ENCODE measurements at regions not wholly inside any gene's neighbourhood (a gene's known extent, or its start where the extent isn't known, plus 50 kb on each side); places are given as distances from the start of the nearest gene placed in this dataset.
"Not testable (repeated sequence)": the region's sequence is repeated elsewhere in the genome, so short reads cannot be mapped to it uniquely, and the experiment has no call there.

- no peaks in the 10 kb centered on the region for H3K9me3 Mint-ChIP-seq (ENCODE audit: unreplicated experiment)
- DNase-seq (ENCODE audit: extremely low spot score, unreplicated experiment): no peak
- H3K4me1 Mint-ChIP-seq (ENCODE audit: unreplicated experiment): no peaks in the 10 kb centered on the region
- no peak for TF ChIP-seq CTCF (IDR thresholded peaks at IDR 0.05)
- H3K27me3 Mint-ChIP-seq (ENCODE audit: unreplicated experiment): peaks cover 4% of the 10 kb centered on the region
- no peaks in the 10 kb centered on the region for H3K36me3 Mint-ChIP-seq (ENCODE audit: unreplicated experiment)
- no peak overlapping the region for H3K27ac Mint-ChIP-seq (ENCODE audit: unreplicated experiment)
- no peak overlapping the region for H3K4me3 Mint-ChIP-seq (ENCODE audit: unreplicated experiment)
Measured at GRCh38 chr11:71095294-71095850, 157.0 kb downstream of the SHANK2 start.

- Mint-ChIP-seq H3K27ac (ENCODE audit: unreplicated experiment) (no peak overlapping the region), H3K36me3 (ENCODE audit: unreplicated experiment) (no peaks in the 10 kb centered on the region), H3K4me1 (ENCODE audit: unreplicated experiment) (no peaks in the 10 kb centered on the region), H3K9me3 (ENCODE audit: unreplicated experiment) (no peaks in the 10 kb centered on the region), H3K27me3 (ENCODE audit: unreplicated experiment) (peaks cover 3% of the 10 kb centered on the region), H3K4me3 (ENCODE audit: unreplicated experiment) (no peak overlapping the region)
- no peak for TF ChIP-seq CTCF (IDR thresholded peaks at IDR 0.05)
- no peak for DNase-seq (ENCODE audit: extremely low spot score, unreplicated experiment)
Measured at GRCh38 chr11:71094296-71095077, 157.9 kb downstream of the SHANK2 start.

- H3K4me3 Mint-ChIP-seq (ENCODE audit: unreplicated experiment): no peak overlapping the region
- H3K4me1 Mint-ChIP-seq (ENCODE audit: unreplicated experiment): no peaks in the 10 kb centered on the region
- DNase-seq (ENCODE audit: extremely low spot score, unreplicated experiment): no peak
- no peak overlapping the region for H3K27ac Mint-ChIP-seq (ENCODE audit: unreplicated experiment)
- H3K36me3 Mint-ChIP-seq (ENCODE audit: unreplicated experiment): no peaks in the 10 kb centered on the region
- TF ChIP-seq CTCF (IDR thresholded peaks at IDR 0.05): no peak
- no peaks in the 10 kb centered on the region for H3K9me3 Mint-ChIP-seq (ENCODE audit: unreplicated experiment)
- peaks cover 2% of the 10 kb centered on the region for H3K27me3 Mint-ChIP-seq (ENCODE audit: unreplicated experiment)
Measured at GRCh38 chr11:71093783-71094182, 158.6 kb downstream of the SHANK2 start.

- DNase-seq (ENCODE audit: extremely low spot score, unreplicated experiment): no peak
- Mint-ChIP-seq H3K9me3 (ENCODE audit: unreplicated experiment) (no peaks in the 10 kb centered on the region), H3K4me1 (ENCODE audit: unreplicated experiment) (no peaks in the 10 kb centered on the region), H3K36me3 (ENCODE audit: unreplicated experiment) (no peaks in the 10 kb centered on the region), H3K4me3 (ENCODE audit: unreplicated experiment) (no peak overlapping the region), H3K27me3 (ENCODE audit: unreplicated experiment) (peaks cover 5% of the 10 kb centered on the region), H3K27ac (ENCODE audit: unreplicated experiment) (no peak overlapping the region)
- no peak for TF ChIP-seq CTCF (IDR thresholded peaks at IDR 0.05)
Measured at GRCh38 chr11:71091506-71092265, 160.7 kb downstream of the SHANK2 start.

GRCh38 chr11:71089571-71089970, 162.8 kb downstream of the SHANK2 start:
- no peaks in the 10 kb centered on the region for H3K36me3 Mint-ChIP-seq (ENCODE audit: unreplicated experiment)
- no peak overlapping the region for H3K4me3 Mint-ChIP-seq (ENCODE audit: unreplicated experiment)
- H3K27me3 Mint-ChIP-seq (ENCODE audit: unreplicated experiment): peaks cover 2% of the 10 kb centered on the region
- no peak overlapping the region for H3K27ac Mint-ChIP-seq (ENCODE audit: unreplicated experiment)
- H3K9me3 Mint-ChIP-seq (ENCODE audit: unreplicated experiment): no peaks in the 10 kb centered on the region
- no peak for TF ChIP-seq CTCF (IDR thresholded peaks at IDR 0.05)
- DNase-seq (ENCODE audit: extremely low spot score, unreplicated experiment): no peak
- H3K4me1 Mint-ChIP-seq (ENCODE audit: unreplicated experiment): no peaks in the 10 kb centered on the region

GRCh38 chr11:71088314-71089215, 163.8 kb downstream of the SHANK2 start:
- not testable (repeated sequence) for H3K4me1 Mint-ChIP-seq (ENCODE audit: unreplicated experiment); DNase-seq (ENCODE audit: extremely low spot score, unreplicated experiment); H3K27ac Mint-ChIP-seq (ENCODE audit: unreplicated experiment); H3K4me3 Mint-ChIP-seq (ENCODE audit: unreplicated experiment); H3K27me3 Mint-ChIP-seq (ENCODE audit: unreplicated experiment); H3K9me3 Mint-ChIP-seq (ENCODE audit: unreplicated experiment); H3K36me3 Mint-ChIP-seq (ENCODE audit: unreplicated experiment)

Data from osteocyte (in vitro differentiated cells).